ENCODE measurements at regions not wholly inside any gene's neighbourhood (a gene's known extent, or its start where the extent isn't known, plus 50 kb on each side); places are given as distances from the start of the nearest gene placed in this dataset.

DNA sequence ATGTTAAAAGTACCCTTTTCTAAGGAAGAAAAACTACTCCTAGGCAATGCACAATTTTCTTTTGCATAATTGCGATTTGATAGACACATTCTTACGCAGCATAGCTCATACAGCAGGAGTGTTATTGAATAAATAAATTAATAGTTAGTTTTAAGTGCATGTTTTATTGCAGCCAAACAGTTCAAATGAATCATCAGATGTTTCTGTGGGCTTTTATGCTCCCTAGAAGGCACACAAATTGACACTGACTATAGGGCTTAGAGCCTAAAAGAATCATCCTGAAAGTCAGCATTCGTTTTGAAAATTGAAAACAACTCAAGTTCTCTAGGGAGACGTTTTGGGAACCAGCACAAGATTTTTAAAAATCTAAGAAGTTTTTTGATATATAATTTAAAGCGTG lies 411.9 kb downstream of the HLX start:
- no peak for DNase-seq (ENCODE audit: low read depth in 3 of 3, low spot score in 1 of 3)

DNA sequence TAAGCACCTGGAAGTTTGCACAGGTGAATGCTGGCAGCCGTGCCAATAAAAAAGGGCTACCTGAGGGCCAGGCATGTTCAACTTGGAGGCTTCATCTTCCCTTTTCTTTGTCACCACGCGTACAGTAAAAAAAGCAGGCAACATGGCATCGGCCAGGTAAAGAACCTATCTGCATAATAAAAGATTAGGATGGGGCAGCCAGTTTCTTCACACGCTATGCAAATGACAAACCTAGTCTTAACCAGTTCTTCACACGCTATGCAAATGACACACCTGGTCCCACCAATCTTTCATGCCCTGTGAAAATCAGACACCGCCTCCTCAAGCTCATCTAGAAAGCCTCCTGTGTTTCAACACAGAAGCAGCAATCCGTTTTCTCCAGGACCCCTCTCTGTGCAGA lies 413.4 kb downstream of the HLX start:
- DNase-seq (ENCODE audit: low read depth in 3 of 3, low spot score in 1 of 3), result no peak

DNA sequence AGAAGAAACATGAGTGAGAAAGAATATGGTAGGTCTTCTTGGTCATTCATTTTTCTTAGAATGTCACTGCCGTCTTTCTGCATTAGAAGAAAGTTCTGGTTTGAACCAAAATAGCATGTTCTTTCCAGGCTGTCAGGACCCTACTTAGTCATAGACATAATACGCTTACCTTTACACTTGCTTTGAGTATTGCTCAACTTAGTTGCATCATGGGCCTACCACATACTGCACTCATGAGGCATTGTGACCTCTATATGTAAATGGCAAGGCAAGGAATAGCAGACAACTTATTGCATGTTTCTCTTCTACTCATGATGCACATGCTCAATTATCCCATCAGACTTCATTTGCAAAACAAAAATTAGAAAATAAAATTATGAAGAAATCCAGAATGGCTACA lies 415.0 kb downstream of the HLX start:
- no peak for DNase-seq (ENCODE audit: low read depth in 3 of 3, low spot score in 1 of 3)

- DNase-seq (ENCODE audit: low read depth in 3 of 3, low spot score in 1 of 3), result no peak
Measured at GRCh38 chr1:221302357-221302756, 423.1 kb downstream of the HLX start.

DNA sequence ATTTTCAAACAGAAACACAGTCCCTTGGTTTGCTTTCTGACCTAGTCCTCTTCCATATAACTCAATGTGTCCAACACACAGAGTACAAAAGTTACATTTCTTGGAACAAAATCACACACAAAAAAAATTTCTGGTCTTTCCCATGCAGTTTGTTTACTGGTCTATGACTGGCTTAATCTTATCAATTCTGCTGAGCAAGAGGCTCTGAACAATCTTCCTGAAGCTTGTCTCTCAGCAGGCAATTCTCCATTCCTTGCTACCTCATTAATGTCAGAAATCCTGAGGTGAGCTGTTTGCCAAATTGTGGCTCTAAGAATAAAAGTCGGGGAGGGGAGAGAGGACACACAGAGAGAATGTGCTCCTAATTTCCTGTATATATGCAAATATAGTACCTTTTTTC lies 423.6 kb downstream of the HLX start:
- DNase-seq (ENCODE audit: low read depth in 3 of 3, low spot score in 1 of 3), result no peak

DNA sequence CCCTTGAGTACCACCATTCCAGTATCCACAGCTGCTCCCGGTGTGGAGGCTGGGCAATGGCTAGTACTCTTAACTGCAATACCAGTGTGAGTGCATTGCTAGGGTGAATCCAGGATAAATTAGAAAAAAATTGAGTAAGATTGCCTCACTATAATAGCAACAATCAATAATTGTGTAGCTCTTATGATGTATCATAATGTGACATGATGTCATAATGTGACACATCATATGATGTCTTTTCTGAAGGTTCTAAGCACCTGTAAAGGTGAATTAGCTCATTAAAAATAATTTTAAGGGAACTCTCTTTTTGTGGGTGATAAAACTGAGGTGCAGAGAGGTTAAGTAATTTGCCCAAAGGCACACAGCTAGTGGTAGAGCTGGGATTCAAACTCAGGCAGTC lies 424.4 kb downstream of the HLX start:
- DNase-seq (ENCODE audit: low read depth in 3 of 3, low spot score in 1 of 3), result no peak

DNA sequence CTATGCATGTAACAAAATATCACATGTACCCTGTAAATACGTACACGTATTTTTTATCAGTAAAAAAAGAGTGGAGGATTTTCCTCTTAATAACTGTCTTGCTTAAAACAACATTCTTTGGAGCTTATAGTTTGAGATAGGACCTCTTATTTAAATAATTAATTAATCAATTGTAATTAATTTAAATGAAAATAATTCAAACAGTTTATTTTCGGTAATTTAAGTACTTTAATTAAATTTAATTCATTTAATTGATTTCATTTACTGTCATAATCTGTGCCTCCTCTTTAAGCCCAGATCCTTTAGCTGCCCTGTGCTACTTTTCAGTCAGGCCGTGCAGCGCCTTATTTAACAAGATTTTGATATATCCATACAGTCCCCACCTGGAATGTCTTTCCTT lies 427.0 kb downstream of the HLX start:
- DNase-seq (ENCODE audit: low read depth in 3 of 3, low spot score in 1 of 3), result no peak

- DNase-seq (ENCODE audit: low read depth in 3 of 3, low spot score in 1 of 3), result no peak
Measured at GRCh38 chr1:221308534-221309511, 429.6 kb downstream of the HLX start.

- no peak for DNase-seq (ENCODE audit: low read depth in 3 of 3, low spot score in 1 of 3)
Measured at GRCh38 chr1:221309723-221310122, 430.5 kb downstream of the HLX start.

- DNase-seq (ENCODE audit: low read depth in 3 of 3, low spot score in 1 of 3), result no peak
Measured at GRCh38 chr1:221310180-221310579, 430.9 kb downstream of the HLX start.

GRCh38 chr1:221315330-221315729 lies 426.6 kb downstream of the DUSP10 start:
- no peak for DNase-seq (ENCODE audit: low read depth in 3 of 3, low spot score in 1 of 3)

DNA sequence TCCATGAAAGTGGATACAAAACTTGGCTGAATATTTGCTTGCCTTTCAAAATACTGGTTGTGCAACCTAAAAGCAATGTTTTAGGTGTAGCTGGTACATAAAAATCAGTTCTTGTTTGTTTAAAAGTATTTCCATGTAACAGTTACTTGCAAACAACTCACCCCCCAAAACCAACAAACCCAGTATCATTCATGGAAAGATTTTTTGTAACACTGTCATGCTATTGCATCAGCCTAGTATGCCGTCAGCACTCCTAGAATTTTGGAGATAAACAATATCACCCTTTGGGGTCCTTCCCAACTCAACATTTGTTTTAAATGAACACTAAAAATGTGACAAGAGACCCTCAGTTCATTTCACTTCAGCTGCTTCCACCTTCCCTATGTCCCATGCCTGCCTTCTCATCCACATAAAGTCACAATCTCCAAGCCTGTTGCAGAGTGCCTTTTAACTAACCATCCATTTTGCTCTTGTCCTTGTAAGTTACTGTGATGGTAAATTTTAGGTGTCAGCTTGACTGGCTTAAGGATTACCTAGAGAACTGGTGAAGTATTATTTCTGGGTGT lies 425.3 kb downstream of the DUSP10 start:
- DNase-seq (ENCODE audit: low read depth in 3 of 3, low spot score in 1 of 3), result no peak

DNA sequence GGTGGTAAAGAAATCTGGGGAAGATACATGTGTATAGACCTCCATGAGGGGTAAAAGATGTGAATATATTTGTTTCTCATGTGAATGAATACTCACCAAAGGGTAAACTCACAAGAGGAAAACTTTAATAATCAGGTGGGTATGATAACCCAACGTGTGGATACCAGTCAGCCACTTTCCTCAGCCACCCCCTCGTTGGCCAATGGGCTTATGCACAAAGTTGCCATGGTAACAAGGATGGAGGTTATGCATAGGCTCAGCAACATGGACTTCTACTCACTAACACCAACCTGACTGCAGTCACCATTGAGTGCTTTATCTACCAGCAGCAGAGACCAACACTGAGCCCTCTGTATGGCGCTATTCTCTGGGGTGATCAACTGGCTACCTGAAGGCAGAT lies 424.4 kb downstream of the DUSP10 start:
- DNase-seq (ENCODE audit: low read depth in 3 of 3, low spot score in 1 of 3), result no peak

DNA sequence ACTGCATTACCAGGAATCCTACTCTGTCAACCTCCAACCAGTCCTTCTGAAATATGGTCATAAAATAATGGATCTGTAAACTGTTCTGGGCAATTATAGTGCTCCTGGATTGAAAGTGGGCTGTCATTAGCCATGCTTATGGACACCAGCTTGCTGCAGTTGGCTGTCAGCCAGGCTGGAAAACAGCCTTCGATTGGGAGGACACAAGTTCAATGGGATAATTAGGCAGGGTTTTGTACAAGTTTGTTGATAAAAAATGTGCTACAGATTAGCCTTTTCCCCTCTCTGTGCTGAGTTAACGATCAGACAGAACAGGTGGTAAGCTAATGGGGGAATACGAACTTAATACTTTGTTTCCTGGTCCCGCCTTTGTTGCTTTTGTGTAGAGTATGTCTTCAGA lies 413.9 kb downstream of the DUSP10 start:
- DNase-seq (ENCODE audit: low read depth in 3 of 3, low spot score in 1 of 3), result no peak

- DNase-seq (ENCODE audit: low read depth in 3 of 3, low spot score in 1 of 3), result no peak
Measured at GRCh38 chr1:221328371-221328770, 413.5 kb downstream of the DUSP10 start.

DNA sequence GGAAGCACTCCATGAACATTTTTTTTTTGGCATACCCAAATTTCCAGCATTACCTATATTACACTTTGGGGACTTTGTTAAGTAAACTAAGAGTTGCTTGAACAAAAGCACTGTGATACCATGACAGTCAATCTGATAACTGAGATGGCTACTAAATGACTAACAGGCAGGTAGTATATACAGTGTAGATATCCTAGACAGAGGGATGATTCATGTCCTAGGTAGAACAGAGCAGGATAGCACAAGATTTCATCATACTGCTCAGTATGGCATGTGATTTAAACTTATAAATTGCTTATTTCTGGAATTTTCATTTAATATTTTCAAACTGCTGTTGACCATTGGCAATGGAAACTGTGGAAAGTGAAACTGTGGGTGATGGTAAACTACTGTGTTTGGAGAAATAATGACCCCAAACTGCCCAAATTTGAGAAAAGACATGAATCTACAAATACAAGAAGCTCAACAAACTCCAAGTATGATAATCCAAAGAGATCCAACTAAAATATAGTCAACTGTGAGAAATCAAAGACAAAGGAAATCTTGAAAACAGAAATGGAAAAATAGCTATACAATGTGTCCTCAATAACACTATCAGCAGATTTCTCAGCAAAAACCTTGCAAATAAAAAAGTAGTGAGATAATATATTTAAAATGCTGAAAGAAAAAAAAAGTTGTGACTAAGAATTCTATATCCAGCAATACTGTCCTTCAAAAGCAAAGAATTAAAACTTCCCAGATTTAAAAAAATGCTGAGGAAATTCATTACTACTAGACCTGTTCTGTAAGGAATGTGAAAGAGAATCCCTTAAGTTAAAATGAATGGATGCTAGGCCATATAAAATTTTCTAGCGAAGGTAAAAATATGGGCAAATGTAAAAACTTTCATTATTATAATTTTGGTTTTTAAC lies 410.4 kb downstream of the DUSP10 start:
- DNase-seq (ENCODE audit: low read depth in 3 of 3, low spot score in 1 of 3), result no peak

- DNase-seq (ENCODE audit: low read depth in 3 of 3, low spot score in 1 of 3), result no peak
Measured at GRCh38 chr1:221334062-221334461, 407.8 kb downstream of the DUSP10 start.

- no peak for DNase-seq (ENCODE audit: low read depth in 3 of 3, low spot score in 1 of 3)
Measured at GRCh38 chr1:221335161-221336101, 406.5 kb downstream of the DUSP10 start.

DNA sequence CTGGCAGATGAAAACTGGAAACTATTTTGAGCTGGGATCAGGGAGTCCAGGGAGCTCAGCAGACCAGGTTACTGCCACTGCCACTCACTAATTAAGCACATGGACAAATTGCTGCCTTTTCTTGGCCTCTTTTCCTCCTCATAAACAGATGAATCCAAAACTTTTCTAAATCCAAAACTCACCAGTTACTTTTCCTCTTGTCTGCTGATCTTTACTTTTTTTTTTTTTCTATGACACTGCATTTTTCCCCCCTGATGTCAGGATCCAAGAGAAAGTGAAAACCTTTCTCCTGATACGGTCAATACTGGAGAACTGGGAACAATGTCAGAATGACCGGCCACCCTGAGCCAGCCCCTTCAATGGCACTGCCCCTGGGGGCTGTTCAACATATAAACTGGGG lies 405.8 kb downstream of the DUSP10 start:
- DNase-seq (ENCODE audit: low read depth in 3 of 3, low spot score in 1 of 3), result no peak

DNA sequence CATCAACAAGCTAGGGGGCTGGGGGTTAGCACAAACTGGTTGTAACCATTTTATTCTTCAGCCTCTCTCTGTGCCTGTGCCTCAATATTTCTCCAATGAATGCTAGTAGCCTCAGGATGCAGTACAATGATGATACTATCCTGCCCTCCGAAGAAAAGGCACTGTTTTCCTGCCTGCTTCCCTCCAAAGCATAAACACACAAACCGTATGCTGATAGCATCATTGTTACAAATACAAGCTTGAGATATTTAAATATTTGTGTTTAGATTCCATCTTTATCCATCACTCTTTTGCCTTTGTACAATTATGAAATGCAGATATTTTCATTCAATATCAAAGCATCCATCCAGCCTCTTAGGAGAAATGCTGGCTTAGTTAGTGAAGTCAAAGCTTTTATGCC lies 404.8 kb downstream of the DUSP10 start:
- DNase-seq (ENCODE audit: low read depth in 3 of 3, low spot score in 1 of 3), result no peak

GRCh38 chr1:221343136-221343535 lies 398.8 kb downstream of the DUSP10 start:
- DNase-seq (ENCODE audit: low read depth in 3 of 3, low spot score in 1 of 3), result no peak
